AG09319 (cell line): ENCODE measurements at regions not wholly inside any gene's neighbourhood (a gene's known extent, or its start where the extent isn't known, plus 50 kb on each side); places are given as distances from the start of the nearest gene placed in this dataset.

Experiments
- DNase-seq: peaks from one replicate; pipeline ENCODE4 v3.0.0-alpha.2; 2010; ENCODE audit warnings: low read depth; ENCODE audit errors: extremely low read depth
- TF ChIP-seq, protein P1 (sequence below): IDR thresholded peaks from 2 replicates; pipeline ENCODE4 v1.5.1; 2011; ENCODE audit warnings: low read depth, mild to moderate bottlenecking, inconsistent platforms, low read length, moderate library complexity

- DNase-seq: no peak
- TF ChIP-seq, protein P1, sequence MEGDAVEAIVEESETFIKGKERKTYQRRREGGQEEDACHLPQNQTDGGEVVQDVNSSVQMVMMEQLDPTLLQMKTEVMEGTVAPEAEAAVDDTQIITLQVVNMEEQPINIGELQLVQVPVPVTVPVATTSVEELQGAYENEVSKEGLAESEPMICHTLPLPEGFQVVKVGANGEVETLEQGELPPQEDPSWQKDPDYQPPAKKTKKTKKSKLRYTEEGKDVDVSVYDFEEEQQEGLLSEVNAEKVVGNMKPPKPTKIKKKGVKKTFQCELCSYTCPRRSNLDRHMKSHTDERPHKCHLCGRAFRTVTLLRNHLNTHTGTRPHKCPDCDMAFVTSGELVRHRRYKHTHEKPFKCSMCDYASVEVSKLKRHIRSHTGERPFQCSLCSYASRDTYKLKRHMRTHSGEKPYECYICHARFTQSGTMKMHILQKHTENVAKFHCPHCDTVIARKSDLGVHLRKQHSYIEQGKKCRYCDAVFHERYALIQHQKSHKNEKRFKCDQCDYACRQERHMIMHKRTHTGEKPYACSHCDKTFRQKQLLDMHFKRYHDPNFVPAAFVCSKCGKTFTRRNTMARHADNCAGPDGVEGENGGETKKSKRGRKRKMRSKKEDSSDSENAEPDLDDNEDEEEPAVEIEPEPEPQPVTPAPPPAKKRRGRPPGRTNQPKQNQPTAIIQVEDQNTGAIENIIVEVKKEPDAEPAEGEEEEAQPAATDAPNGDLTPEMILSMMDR: no peak
Observed at GRCh38 chr3:104586344-104586743, 780.4 kb upstream of the ALCAM start.

- TF ChIP-seq, protein P1: no peak
- no peak for DNase-seq
Observed at GRCh38 chr3:104588442-104588841, 778.3 kb upstream of the ALCAM start.

GRCh38 chr3:104591776-104592175 lies 774.9 kb upstream of the ALCAM start:
- TF ChIP-seq, protein P1: no peak
- DNase-seq: no peak

- no peak for DNase-seq
- TF ChIP-seq, protein P1: no peak
Observed at GRCh38 chr3:104594491-104594890, 772.2 kb upstream of the ALCAM start.

- DNase-seq: no peak
- TF ChIP-seq, protein P1: no peak
Observed at GRCh38 chr3:104596054-104596453, 770.7 kb upstream of the ALCAM start.

- TF ChIP-seq, protein P1: peak; percentile 44
- peak; percentile 12 for DNase-seq
Observed at GRCh38 chr3:104596551-104596950, 770.2 kb upstream of the ALCAM start.

- no peak for DNase-seq
- TF ChIP-seq, protein P1: no peak
Observed at GRCh38 chr3:104598848-104599511, 767.7 kb upstream of the ALCAM start.
